ENCODE measurements at regions not wholly inside any gene's neighbourhood (a gene's known extent, or its start where the extent isn't known, plus 50 kb on each side); places are given as distances from the start of the nearest gene placed in this dataset.

- Histone ChIP-seq H3K36me3 (ENCODE audit: control insufficient read depth, insufficient read depth, low read length) (no peaks in the 10 kb centered on the region), H3K27me3 (ENCODE audit: control insufficient read depth, insufficient read depth, low read length) (peaks cover 4% of the 10 kb centered on the region), H3K4me3 (ENCODE audit: low read depth, low read length) (no peak overlapping the region)
- TF ChIP-seq CTCF (IDR thresholded peaks at IDR 0.05; ENCODE audit: insufficient read depth, low read length, poor library complexity, severe bottlenecking), result no peak
- DNase-seq (ENCODE audit: low read depth), result no peak
These were observed 153.9 kb downstream of the OAT start for GRCh38 chr10:124264711-124265390.

DNA sequence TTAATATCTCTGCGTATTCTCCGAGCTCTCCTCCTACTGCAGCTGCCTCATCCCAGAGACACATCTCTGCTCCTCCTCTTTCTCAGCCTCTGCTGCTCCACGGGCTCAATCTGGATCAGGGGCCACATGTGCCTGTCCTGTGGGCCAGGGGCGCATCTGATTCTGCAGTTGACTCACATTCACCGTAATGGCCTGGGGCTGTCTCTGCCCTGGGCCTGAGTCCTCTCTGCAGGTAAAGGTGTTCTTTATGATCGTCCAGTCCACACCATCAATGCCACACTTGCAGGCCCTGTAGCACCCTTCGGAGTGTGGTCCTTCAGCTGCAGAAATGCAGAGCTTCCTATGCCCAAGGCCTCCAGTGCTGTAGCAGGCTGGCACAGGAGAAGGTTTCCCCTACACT lies 154.5 kb downstream of the OAT start:
- TF ChIP-seq CTCF (IDR thresholded peaks at IDR 0.05; ENCODE audit: insufficient read depth, low read length, poor library complexity, severe bottlenecking), result no peak
- Histone ChIP-seq H3K4me3 (ENCODE audit: low read depth, low read length) (no peak overlapping the region), H3K27me3 (ENCODE audit: control insufficient read depth, insufficient read depth, low read length) (peaks cover 4% of the 10 kb centered on the region), H3K36me3 (ENCODE audit: control insufficient read depth, insufficient read depth, low read length) (no peaks in the 10 kb centered on the region)
- no peak for DNase-seq (ENCODE audit: low read depth)

DNA sequence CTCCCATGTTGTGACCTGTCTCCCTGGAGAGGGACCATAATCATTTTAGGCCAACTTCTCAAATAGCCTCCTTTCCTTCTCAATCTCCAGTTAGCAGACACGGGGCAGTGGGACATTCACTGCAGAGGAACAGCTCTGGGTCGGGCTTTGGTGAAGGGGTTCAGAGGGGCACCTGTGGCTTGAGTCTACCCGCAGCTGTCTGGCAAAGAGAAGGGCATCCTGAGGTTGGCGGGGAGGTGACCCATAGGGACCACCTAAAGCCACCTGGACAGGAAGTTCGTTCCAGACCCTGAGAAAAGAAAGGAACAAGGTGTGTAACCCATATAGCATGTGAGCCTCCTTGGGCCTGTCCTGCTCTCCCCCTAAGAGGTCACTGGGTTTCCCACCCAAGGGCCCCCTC lies 155.0 kb downstream of the OAT start:
- Histone ChIP-seq H3K36me3 (ENCODE audit: control insufficient read depth, insufficient read depth, low read length) (no peaks in the 10 kb centered on the region), H3K27me3 (ENCODE audit: control insufficient read depth, insufficient read depth, low read length) (peaks cover 4% of the 10 kb centered on the region), H3K4me3 (ENCODE audit: low read depth, low read length) (no peak overlapping the region)
- TF ChIP-seq CTCF (IDR thresholded peaks at IDR 0.05; ENCODE audit: insufficient read depth, low read length, poor library complexity, severe bottlenecking), result no peak
- DNase-seq (ENCODE audit: low read depth), result no peak

GRCh38 chr10:124262971-124263370 lies 155.8 kb downstream of the OAT start:
- Histone ChIP-seq H3K4me3 (ENCODE audit: low read depth, low read length) (no peak overlapping the region), H3K27me3 (ENCODE audit: control insufficient read depth, insufficient read depth, low read length) (peaks cover 4% of the 10 kb centered on the region), H3K36me3 (ENCODE audit: control insufficient read depth, insufficient read depth, low read length) (no peaks in the 10 kb centered on the region)
- no peak for TF ChIP-seq CTCF (IDR thresholded peaks at IDR 0.05; ENCODE audit: insufficient read depth, low read length, poor library complexity, severe bottlenecking)
- no peak for DNase-seq (ENCODE audit: low read depth)

DNA sequence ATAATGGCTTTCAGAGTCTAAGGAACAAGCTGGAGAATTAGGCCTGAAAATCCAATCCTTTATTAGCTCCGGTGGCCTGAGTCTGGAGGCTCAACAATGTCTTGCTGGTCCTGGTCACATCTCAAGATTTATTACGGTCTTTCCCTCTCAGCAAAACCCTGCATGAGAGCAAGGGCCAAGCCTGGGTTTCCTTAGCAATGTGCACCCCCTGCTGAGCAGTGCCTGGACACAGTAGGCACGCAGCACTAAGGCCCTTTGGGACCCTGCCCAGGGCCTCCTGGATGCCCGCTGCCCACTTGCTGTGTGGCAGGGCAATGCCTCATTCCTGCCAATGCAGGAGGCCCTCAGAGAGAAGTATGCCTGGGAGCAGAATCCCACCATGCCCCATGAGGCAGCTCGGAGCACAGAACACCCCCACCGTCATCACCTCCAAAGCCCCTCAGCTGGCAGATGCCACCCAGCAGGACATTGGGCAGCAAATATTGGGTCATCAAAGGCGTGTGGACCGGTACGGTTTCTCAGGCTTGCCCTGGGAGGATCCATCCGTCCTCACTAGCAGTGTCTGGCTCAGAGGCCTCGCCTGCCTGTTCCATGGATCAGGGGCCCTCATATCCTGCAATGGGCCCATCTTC lies 156.4 kb downstream of the OAT start:
- no peak for DNase-seq (ENCODE audit: low read depth)
- Histone ChIP-seq H3K4me3 (ENCODE audit: low read depth, low read length) (no peak overlapping the region), H3K36me3 (ENCODE audit: control insufficient read depth, insufficient read depth, low read length) (no peaks in the 10 kb centered on the region), H3K27me3 (ENCODE audit: control insufficient read depth, insufficient read depth, low read length) (peaks cover 4% of the 10 kb centered on the region)
- no peak for TF ChIP-seq CTCF (IDR thresholded peaks at IDR 0.05; ENCODE audit: insufficient read depth, low read length, poor library complexity, severe bottlenecking)

All from kidney epithelial cell (primary cell).